ENCODE measurements at regions not wholly inside any gene's neighbourhood (a gene's known extent, or its start where the extent isn't known, plus 50 kb on each side); places are given as distances from the start of the nearest gene placed in this dataset.

DNA sequence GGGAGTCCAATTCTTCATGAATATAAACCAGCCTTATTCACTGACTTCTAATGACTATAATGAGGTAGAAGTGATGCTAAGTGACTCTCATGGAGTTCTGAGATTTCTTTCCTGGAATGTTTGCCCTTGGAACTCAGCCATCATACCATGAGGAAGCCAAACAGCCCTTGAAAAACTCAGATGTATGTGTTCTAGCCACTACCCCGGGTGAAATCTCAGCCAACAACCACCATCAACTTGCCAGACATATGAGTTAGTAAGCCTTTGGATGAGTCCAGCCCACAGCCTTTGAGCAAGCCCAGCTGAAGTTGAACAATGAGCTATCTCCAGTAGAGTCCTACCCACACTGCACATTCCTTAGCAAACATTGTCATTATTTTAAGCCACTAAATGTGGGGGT is 149.5 kb downstream of the SLC6A15 start:
- TF ChIP-seq, protein P1, sequence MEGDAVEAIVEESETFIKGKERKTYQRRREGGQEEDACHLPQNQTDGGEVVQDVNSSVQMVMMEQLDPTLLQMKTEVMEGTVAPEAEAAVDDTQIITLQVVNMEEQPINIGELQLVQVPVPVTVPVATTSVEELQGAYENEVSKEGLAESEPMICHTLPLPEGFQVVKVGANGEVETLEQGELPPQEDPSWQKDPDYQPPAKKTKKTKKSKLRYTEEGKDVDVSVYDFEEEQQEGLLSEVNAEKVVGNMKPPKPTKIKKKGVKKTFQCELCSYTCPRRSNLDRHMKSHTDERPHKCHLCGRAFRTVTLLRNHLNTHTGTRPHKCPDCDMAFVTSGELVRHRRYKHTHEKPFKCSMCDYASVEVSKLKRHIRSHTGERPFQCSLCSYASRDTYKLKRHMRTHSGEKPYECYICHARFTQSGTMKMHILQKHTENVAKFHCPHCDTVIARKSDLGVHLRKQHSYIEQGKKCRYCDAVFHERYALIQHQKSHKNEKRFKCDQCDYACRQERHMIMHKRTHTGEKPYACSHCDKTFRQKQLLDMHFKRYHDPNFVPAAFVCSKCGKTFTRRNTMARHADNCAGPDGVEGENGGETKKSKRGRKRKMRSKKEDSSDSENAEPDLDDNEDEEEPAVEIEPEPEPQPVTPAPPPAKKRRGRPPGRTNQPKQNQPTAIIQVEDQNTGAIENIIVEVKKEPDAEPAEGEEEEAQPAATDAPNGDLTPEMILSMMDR (IDR thresholded peaks at IDR 0.05) = no peak
- no peak for TF ChIP-seq POLR2A (IDR thresholded peaks at IDR 0.05)
